GM23248 (cell line): ENCODE measurements at regions not wholly inside any gene's neighbourhood (a gene's known extent, or its start where the extent isn't known, plus 50 kb on each side); places are given as distances from the start of the nearest gene placed in this dataset.

Experiments used
- EZH2 ChIP-seq: fragments of 200-600 bp; sonication (generic); IDR thresholded peaks from 2 replicates; pipeline ENCODE4 v1.6.1; 2018; ENCODE audit warnings: antibody characterized with exemption, mild to moderate bottlenecking; ENCODE audit not compliant: insufficient read depth, poor library complexity, severe bottlenecking
- EZH2phosphoT487 ChIP-seq: fragments of 200-600 bp; sonication (generic); IDR thresholded peaks from 2 replicates; pipeline ENCODE4 v1.6.1; 2018; ENCODE audit warnings: antibody characterized with exemption, moderate library complexity, mild to moderate bottlenecking, low read depth; ENCODE audit not compliant: insufficient read depth

DNA sequence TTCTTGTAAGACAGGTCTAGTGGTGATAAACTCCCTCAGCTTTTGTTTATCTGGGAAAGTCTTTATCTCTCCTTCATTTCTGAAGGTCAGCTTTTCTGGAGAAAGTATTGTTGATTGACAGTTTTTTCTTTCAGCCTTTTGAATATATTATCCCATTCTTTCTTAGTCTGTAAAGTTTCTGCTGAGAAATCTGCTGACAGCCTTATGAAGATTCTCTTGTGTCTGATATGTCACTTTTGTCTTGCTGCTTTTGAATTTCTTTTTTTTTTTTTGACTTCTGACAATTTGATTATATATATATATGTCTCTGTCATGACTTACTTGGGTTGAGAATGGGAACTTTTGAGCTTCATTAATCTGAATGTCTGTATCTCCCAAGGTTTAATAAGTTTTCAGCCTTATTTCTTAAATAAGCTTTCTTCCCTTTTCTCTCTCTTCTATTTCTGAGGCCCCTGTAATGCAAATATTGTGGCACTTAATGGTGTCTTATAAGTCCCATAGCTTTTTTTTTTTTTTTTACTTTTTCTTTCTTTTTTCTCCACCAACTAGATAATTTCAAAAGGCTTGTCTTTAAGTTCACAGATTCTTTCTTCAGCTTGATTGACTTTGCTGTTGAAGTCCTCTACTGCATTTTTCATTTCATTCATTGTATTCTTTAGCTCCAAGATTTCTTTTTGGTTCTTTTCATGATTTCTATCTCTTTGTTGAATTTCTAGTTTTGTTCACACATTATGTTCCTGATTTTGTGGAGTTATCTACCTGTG is 81.4 kb upstream of the IL6 start:
- TF ChIP-seq EZH2phosphoT487: no peak
- no peak for TF ChIP-seq EZH2
